Activated CD8-positive, alpha-beta T cell treated with anti-CD3 and anti-CD28 coated beads for 36 hours (primary cell): ENCODE measurements at regions not wholly inside any gene's neighbourhood (a gene's known extent, or its start where the extent isn't known, plus 50 kb on each side); places are given as distances from the start of the nearest gene placed in this dataset.

ENCODE experiments used
- ATAC-seq: fragments of 200-7000 bp; cut with Tn5 transposase; one replicate; pipeline ENCODE4 v1.10.0; 2021; ENCODE audit warnings: mild to moderate bottlenecking, moderate library complexity
- CTCF ChIA-PET: fragments of 350-600 bp; sonication (Branson Sonifier 250); formaldehyde crosslinking; loops from one replicate; lab custom pipeline; 2021; ENCODE audit warnings: antibody characterized with exemption; lab: Charles Lee
- POLR2A ChIA-PET: fragments of 350-600 bp; sonication (Branson Sonifier 250); formaldehyde crosslinking; loops from one replicate; lab custom pipeline; 2021; ENCODE audit warnings: antibody characterized with exemption; lab: Charles Lee
- DNase-seq: peaks from one replicate; pipeline ENCODE4 v3.0.0-alpha.2; 2020
- H3K27ac Mint-ChIP-seq: one replicate; pipeline ENCODE4 v1.8.0; 2021; ENCODE audit warnings: mild to moderate bottlenecking, mixed read lengths
- H3K27me3 Mint-ChIP-seq: one replicate; pipeline ENCODE4 v1.8.0; 2021; ENCODE audit warnings: mixed read lengths
- H3K36me3 Mint-ChIP-seq: one replicate; pipeline ENCODE4 v1.8.0; 2021; ENCODE audit warnings: low read depth, mixed read lengths
- H3K4me1 Mint-ChIP-seq: one replicate; pipeline ENCODE4 v1.8.0; 2021; ENCODE audit warnings: low read depth, mixed read lengths
- H3K4me3 Mint-ChIP-seq: one replicate; pipeline ENCODE4 v1.8.0; 2021; ENCODE audit warnings: mild to moderate bottlenecking, moderate library complexity, mixed read lengths
- H3K9me3 Mint-ChIP-seq: one replicate; pipeline ENCODE4 v1.8.0; 2021; ENCODE audit warnings: mixed read lengths
- intact Hi-C: fragments of 100-400 bp; cut with micrococcal nuclease; formaldehyde crosslinking; loops from one replicate; pipeline ENCODE4 v1.10.0; 2022
- TF ChIP-seq, protein P1 (sequence below): fragments of 200-600 bp; IDR thresholded peaks from one replicate; pipeline ENCODE4 v1.8.0; 2022; ENCODE audit warnings: antibody characterized with exemption, mild to moderate bottlenecking

DNA sequence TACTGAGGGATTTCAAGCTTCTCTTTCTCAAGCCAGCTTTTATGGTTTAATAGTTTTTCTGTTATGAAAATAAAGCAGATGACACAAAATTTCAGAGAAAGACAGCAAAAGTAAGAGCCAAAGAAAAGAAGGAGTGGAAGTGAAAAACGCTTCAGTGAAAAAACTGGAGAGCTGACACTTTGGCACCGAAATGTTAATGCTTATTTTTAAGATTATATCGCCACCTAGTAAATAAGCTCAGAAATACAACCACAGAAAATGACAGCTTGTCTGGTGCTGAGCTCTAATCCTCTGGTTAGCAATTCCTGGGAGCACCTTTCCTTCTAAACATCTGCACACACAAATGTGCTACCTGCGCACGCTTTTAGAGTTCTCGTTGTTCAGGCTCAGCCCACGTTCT lies 101.6 kb downstream of the ZPLD1 start:
- DNase-seq (no peak), ATAC-seq (no peak)
- Mint-ChIP-seq H3K4me1 (no peaks in the 10 kb centered on the region), H3K9me3 (no peaks in the 10 kb centered on the region), H3K4me3 (no peak overlapping the region), H3K36me3 (no peaks in the 10 kb centered on the region), H3K27me3 (peaks cover 8% of the 10 kb centered on the region), H3K27ac (no peak overlapping the region)
- ChIA-PET CTCF (interaction anchor here (0.7 to 6.0 kb wide), 18 partner anchors 9 to 735 kb away, joined by 3 to 92 read pairs (median 4); no protein-coding TSS in a partner anchor), POLR2A (no interaction called here)
- intact Hi-C loops, result loop anchor here (2.0 kb wide), 2 partner anchors 308 to 728 kb away; no protein-coding TSS in a partner anchor
- TF ChIP-seq, protein P1, sequence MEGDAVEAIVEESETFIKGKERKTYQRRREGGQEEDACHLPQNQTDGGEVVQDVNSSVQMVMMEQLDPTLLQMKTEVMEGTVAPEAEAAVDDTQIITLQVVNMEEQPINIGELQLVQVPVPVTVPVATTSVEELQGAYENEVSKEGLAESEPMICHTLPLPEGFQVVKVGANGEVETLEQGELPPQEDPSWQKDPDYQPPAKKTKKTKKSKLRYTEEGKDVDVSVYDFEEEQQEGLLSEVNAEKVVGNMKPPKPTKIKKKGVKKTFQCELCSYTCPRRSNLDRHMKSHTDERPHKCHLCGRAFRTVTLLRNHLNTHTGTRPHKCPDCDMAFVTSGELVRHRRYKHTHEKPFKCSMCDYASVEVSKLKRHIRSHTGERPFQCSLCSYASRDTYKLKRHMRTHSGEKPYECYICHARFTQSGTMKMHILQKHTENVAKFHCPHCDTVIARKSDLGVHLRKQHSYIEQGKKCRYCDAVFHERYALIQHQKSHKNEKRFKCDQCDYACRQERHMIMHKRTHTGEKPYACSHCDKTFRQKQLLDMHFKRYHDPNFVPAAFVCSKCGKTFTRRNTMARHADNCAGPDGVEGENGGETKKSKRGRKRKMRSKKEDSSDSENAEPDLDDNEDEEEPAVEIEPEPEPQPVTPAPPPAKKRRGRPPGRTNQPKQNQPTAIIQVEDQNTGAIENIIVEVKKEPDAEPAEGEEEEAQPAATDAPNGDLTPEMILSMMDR, result peak; percentile 29

DNA sequence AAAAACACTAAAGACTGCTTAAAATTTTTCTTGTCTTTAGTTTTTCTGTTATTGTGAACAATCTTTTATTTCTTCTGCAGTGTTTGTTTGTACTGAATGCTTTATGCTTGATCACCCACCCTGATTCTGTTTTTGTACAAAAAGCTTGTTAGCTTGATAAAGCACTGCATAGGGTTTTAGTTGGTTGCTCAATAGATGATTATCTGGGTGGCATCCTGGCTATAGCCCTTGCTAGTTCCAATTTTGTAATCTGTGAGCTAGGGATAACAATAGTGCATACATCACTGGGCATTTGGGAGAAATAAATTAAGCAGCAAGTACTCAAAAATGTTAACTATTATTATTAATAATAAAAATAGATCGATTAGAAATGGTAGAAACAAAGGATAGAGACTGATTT lies 102.3 kb downstream of the ZPLD1 start:
- ChIA-PET CTCF (interaction anchor here (0.7 to 6.0 kb wide), 13 partner anchors 10 to 735 kb away, joined by 3 to 92 read pairs (median 6); no protein-coding TSS in a partner anchor), POLR2A (no interaction called here)
- DNase-seq (no peak), ATAC-seq (no peak)
- TF ChIP-seq, protein P1, result no peak
- H3K9me3 Mint-ChIP-seq, result no peaks in the 10 kb centered on the region
- no peaks in the 10 kb centered on the region for H3K36me3 Mint-ChIP-seq
- H3K27ac Mint-ChIP-seq, result no peak overlapping the region
- H3K4me1 Mint-ChIP-seq, result no peaks in the 10 kb centered on the region
- intact Hi-C loops, result loop anchor here (2.0 kb wide), 2 partner anchors 308 to 728 kb away; no protein-coding TSS in a partner anchor
- H3K4me3 Mint-ChIP-seq, result no peak overlapping the region
- H3K27me3 Mint-ChIP-seq, result peaks cover 8% of the 10 kb centered on the region

DNA sequence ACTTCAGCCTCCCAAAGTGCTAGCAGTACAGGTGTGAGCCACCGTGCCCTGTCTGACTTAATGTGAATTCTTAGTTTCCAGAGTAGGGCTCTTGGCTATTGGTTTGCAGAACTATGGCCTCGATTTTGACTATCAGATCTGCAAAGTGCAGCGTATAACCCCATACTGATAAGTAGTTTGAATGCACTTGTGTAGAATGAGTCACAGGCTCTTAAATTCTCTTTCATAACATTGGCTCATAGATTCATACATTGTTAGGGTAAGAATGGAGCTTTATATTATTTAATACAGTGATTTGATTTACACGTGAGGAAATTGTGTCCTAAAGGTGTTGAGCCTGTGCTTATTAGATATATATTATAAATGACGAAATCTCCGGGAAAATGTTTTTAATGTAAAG lies 109.9 kb downstream of the ZPLD1 start:
- H3K36me3 Mint-ChIP-seq, result no peaks in the 10 kb centered on the region
- intact Hi-C loops, result no loop called here
- DNase-seq, result no peak
- CTCF ChIA-PET, result interaction anchor here (1.1 to 2.8 kb wide), 2 partner anchors 316 to 742 kb away, joined by 3 to 20 read pairs; no protein-coding TSS in a partner anchor
- no peaks in the 10 kb centered on the region for H3K9me3 Mint-ChIP-seq
- no peak overlapping the region for H3K4me3 Mint-ChIP-seq
- no peak overlapping the region for H3K27ac Mint-ChIP-seq
- peaks cover 5% of the 10 kb centered on the region for H3K27me3 Mint-ChIP-seq
- no peak for ATAC-seq
- TF ChIP-seq, protein P1, result no peak
- H3K4me1 Mint-ChIP-seq, result no peaks in the 10 kb centered on the region
- POLR2A ChIA-PET, result no interaction called here

DNA sequence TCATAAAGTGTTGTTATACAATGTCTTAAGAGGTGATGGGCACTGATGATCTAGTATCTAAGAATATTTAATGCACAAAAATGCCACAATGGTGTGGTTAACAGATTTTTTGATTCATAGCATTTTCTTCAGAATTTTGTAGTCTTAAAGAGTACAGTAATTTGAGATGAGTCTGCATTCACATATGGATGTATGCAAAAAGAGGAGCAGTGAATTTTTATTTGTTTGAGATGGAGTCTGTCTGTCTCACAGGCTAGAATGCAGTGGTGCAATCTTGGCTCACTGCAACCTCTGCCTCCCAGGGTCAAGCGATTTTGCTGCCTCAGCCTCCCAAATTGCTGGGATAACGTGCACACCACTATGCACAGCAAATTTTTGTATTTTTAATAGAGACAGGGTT lies 110.5 kb downstream of the ZPLD1 start:
- Mint-ChIP-seq H3K27ac (no peak overlapping the region), H3K36me3 (no peaks in the 10 kb centered on the region), H3K9me3 (no peaks in the 10 kb centered on the region), H3K4me3 (no peak overlapping the region), H3K27me3 (peaks cover 3% of the 10 kb centered on the region), H3K4me1 (no peaks in the 10 kb centered on the region)
- intact Hi-C loops, result no loop called here
- CTCF ChIA-PET, result no interaction called here
- DNase-seq, result no peak
- POLR2A ChIA-PET, result no interaction called here
- TF ChIP-seq, protein P1, result no peak
- no peak for ATAC-seq

DNA sequence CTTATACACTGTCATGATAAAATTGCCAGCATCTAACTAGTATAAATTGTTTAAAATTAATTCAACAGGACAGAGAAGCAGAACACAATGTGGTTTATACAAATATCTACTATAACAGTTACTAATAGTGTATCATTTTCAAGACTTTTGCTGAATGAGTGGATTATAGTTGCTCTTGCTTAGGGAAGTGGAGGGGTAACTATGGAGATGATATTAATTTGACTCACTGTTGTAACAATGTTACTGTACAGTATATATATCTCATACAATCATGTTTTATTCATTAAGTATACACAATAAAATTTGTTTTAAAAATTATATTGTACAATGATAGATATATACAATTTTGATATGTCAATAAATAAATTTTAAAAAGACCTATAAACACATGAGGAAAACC lies 119.1 kb downstream of the ZPLD1 start:
- TF ChIP-seq, protein P1, result no peak
- Mint-ChIP-seq H3K27ac (no peak overlapping the region), H3K4me1 (no peaks in the 10 kb centered on the region), H3K9me3 (no peaks in the 10 kb centered on the region), H3K27me3 (peaks cover 12% of the 10 kb centered on the region), H3K36me3 (no peaks in the 10 kb centered on the region), H3K4me3 (no peak overlapping the region)
- ATAC-seq (no peak), DNase-seq (no peak)
- POLR2A ChIA-PET, result no interaction called here
- intact Hi-C loops, result no loop called here
- CTCF ChIA-PET, result no interaction called here
